Astrocyte (in vitro differentiated cells and primary cell): ENCODE measurements at regions not wholly inside any gene's neighbourhood (a gene's known extent, or its start where the extent isn't known, plus 50 kb on each side); places are given as distances from the start of the nearest gene placed in this dataset.

Experiments
- EZH2 ChIP-seq: IDR thresholded peaks from 2 replicates; pipeline ENCODE4 v1.6.1; 2012; ENCODE audit warnings: mild to moderate bottlenecking, low read length, inconsistent platforms; ENCODE audit not compliant: insufficient read depth
- TF ChIP-seq, protein P1 (sequence below): IDR thresholded peaks from 2 replicates; pipeline ENCODE4 v1.5.1; 2011; ENCODE audit warnings: low read depth, mild to moderate bottlenecking, inconsistent platforms, low read length, moderate library complexity; ENCODE audit not compliant: insufficient read depth

DNA sequence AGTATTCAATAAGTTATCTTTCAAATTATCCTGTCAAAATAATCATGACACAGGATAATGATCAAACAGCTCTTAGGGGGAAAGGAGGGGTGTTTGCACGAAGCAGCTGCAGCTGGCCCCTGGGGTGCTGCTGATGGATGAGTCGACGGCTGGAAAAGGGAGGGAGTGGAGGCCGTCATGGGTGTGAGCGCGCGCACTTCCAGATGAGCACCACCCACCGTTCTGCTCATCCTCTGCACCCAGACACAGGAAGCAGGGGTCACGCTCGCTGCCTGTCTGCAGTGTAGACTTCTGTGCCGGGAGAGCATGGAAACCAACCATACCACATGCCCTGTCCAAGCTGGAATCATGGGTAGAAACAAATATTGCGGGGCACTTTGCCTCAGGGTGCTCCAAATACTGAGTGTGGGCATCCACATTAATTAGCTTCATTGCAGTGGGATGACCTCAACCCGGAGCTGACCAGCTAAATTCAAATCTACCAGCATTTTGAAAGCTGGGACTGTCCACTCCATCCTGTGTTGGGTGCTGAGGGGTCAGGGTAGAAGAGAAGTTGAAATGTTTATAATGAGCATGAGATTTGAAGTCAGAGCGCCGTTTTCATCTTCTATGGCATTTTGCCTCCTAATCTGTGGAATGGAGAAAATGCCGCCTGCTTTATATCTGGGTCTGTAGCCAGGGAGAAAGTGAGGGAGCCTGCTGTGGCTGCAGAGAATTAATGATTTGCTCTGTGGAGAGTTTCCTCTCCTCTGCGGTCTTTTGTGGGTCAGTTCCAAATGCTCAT, 802.4 kb downstream of the TBC1D22A start:
- TF ChIP-seq, protein P1, sequence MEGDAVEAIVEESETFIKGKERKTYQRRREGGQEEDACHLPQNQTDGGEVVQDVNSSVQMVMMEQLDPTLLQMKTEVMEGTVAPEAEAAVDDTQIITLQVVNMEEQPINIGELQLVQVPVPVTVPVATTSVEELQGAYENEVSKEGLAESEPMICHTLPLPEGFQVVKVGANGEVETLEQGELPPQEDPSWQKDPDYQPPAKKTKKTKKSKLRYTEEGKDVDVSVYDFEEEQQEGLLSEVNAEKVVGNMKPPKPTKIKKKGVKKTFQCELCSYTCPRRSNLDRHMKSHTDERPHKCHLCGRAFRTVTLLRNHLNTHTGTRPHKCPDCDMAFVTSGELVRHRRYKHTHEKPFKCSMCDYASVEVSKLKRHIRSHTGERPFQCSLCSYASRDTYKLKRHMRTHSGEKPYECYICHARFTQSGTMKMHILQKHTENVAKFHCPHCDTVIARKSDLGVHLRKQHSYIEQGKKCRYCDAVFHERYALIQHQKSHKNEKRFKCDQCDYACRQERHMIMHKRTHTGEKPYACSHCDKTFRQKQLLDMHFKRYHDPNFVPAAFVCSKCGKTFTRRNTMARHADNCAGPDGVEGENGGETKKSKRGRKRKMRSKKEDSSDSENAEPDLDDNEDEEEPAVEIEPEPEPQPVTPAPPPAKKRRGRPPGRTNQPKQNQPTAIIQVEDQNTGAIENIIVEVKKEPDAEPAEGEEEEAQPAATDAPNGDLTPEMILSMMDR: no peak
- TF ChIP-seq EZH2: no peak
